ENCODE measurements at regions not wholly inside any gene's neighbourhood (a gene's known extent, or its start where the extent isn't known, plus 50 kb on each side); places are given as distances from the start of the nearest gene placed in this dataset.

DNA sequence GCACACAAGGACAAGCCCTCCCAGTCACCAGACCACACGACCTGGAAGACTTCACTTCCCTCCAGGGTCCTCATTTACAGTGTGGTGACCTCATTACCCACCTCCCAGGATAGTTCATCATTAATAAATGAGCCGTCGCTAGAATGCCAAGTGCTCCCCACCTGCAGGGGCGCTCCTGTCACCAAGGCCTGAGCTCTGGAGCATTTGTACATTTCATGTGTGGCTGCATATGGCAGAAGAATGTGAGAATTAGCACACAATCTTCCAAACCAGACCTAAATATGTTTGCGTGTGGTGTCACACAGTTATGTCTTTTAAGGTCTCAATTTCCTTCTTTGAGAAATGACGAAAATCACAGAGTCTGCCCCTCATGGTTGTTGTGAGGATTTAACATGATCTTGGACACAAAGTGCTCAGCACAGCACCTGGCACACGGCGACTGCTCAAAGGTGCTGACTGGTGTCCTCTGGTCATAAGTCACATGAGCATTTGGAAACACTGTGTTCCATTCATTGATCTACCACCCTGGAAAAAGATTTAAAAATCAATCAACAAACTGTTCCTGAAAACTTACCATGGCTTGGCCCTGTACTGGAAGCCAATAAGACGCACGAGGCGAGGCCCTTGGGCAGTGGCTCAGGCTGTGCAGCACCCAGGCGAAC lies 150.6 kb upstream of the SPACA7 start:
- no peak for DNase-seq

- no peak for DNase-seq
Observed at GRCh38 chr13:112226320-112227002, 149.7 kb upstream of the SPACA7 start.

DNA sequence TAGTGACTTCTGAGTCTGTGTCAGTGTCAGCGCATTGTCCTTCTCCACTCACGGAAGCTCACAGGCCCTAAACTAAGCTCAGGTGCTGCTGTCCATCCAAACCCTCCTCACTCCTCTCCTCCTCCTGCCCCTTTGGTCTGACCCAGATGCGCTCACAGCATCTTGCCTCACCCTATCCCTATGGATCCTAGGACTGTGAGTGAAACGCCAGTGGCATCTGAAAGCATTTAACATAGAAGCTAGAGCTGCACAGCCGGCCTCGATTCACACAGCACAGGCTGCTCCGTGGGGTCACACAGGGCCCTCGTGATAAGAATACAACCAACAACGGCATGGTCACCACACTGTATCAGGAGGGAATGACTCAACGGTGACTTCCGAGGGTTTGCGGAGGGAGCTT lies 149.1 kb upstream of the SPACA7 start:
- no peak for DNase-seq

GRCh38 chr13:112229445-112229844 lies 146.7 kb upstream of the SPACA7 start:
- DNase-seq: no peak

GRCh38 chr13:112229992-112230872 lies 145.9 kb upstream of the SPACA7 start:
- DNase-seq: no peak

GRCh38 chr13:112231451-112232083 lies 144.6 kb upstream of the SPACA7 start:
- no peak for DNase-seq

- DNase-seq: no peak
Observed at GRCh38 chr13:112233256-112233655, 142.9 kb upstream of the SPACA7 start.

- no peak for DNase-seq
Observed at GRCh38 chr13:112233716-112234115, 142.4 kb upstream of the SPACA7 start.

GRCh38 chr13:112234131-112234875 lies 141.9 kb upstream of the SPACA7 start:
- DNase-seq: no peak

DNA sequence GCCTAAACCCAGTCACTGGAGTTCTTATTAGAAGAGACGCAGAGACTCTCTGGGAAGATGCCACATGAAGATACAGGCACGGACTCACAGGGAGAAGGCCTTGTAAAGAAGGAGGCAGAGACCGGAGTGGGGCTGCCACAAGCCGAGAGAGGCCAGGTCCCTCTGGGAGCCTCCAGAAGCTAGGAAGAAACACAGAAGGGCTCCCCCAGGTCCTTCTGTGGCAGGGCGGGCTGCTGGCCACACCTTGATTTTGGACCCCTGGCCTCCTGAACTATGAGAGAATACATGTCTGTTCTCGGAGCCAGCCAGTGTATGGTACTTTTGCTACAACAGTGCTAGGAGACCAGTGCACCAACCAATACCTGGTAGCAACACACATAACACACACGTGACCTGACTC lies 140.1 kb upstream of the SPACA7 start:
- no peak for DNase-seq

DNA sequence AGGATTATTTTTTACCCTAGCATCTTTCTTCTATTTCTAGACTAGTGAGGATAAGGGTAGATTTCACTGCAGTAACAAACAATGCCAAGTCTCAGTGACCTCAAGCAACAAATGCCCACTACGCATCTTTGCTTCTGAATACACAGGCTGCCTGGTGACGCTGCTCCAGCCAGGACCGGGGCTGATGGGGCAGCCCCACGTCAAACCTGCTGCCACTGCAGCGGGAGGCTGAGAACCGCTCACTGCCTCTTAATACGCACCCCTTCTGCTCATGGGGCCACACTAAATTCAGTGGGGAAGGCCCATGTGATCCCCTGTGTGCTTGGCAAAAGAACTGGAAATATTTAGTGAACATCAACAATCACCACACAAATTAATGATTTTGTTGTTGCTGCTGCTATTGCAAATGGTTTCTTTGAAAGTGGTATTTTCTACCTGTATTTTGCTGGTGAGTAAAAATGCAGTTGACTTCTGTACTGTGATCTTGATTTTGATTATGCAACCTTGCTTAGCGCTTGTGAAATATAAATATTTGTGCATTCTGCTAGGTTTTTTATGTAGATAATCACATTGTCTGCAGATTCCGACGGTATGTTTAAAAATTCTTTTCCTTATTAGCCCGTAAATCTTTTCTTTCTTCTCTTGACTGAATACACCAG lies 139.5 kb upstream of the SPACA7 start:
- DNase-seq: no peak

DNA sequence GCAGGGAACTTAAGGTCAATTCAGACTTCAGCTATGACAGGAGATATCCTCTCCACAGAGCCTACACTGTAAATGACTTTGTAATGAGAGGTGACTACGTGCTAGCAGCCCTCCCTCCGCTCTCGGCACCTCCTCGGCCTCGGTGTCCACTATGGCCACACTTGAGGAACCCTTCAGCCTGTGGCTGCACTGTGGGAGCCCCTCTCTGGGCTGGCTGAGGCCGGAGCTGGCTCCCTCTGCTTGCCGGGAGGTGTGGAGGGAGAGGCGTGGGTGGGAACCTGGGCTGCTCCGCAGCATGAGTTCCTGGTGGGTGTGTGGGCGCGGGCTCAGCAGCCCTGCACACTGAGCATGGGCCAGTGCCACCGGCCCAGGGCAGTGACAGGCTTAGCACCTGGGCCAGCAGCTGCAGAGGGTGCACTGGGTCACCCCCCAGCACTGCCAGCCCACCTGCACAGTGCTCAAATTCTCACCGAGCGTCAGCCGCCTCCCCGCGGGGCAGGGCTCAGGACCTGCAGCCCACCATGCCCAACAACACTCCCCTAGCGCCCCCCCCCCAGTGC lies 137.6 kb upstream of the SPACA7 start:
- DNase-seq: no peak

- DNase-seq: no peak
Observed at GRCh38 chr13:112240076-112240475, 136.1 kb upstream of the SPACA7 start.

DNA sequence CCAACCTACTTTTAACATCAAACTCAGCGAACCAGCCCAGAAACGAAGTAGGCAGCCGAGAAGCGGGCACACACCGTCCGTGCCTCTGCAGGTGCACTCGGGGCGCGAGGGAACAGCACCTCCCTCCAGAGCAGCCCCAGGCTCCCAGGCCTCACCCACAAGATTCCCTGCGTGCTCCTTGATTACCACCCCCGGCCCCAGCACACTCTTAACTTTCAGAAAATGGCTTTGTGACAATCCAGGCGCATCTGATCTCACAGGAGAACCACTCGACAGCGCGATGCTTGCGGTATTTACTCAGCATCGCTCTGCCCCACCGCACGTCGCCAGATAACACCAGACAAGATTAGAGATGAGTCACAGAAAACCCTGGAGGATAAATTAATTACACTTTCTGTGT lies 134.9 kb upstream of the SPACA7 start:
- DNase-seq: no peak

DNA sequence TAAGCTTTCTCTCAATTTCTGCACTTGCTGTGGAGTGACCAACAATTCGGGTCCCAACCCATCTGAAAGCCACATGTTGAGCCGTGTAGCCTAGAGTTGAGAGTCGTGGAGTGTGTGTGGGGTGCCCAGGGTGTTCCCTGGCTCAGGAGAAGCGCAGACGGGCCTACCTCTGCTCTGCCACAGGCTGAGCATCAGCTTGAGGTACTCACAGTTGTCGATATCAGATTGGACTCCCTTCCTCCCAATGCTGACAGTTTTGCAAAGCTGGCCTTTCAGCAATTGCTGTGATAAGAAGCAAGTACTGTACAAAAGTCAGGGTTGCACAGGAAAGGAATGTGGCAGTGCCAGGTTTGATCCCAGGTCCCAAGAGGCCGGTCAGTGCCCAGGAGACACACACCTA lies 133.4 kb upstream of the SPACA7 start:
- no peak for DNase-seq

DNA sequence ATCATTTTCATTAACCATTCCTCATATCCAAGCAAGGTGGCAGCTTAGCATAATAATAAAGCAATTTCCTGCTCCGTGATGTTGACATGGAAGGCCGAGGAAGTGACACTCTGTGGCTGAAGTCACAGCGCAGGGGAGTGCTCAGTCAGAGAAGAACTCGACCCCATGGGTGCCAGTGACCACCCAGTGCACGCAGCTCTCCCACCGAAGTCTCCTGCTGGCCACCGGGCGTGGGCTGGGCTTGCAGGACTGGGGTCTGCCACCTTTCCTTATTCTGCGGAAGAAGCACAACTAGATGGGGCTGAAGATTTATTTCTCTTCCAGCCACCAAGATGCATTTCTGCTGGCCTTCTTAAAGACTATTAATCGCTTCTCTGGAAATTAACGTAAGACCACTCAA lies 132.1 kb upstream of the SPACA7 start:
- DNase-seq: no peak

DNA sequence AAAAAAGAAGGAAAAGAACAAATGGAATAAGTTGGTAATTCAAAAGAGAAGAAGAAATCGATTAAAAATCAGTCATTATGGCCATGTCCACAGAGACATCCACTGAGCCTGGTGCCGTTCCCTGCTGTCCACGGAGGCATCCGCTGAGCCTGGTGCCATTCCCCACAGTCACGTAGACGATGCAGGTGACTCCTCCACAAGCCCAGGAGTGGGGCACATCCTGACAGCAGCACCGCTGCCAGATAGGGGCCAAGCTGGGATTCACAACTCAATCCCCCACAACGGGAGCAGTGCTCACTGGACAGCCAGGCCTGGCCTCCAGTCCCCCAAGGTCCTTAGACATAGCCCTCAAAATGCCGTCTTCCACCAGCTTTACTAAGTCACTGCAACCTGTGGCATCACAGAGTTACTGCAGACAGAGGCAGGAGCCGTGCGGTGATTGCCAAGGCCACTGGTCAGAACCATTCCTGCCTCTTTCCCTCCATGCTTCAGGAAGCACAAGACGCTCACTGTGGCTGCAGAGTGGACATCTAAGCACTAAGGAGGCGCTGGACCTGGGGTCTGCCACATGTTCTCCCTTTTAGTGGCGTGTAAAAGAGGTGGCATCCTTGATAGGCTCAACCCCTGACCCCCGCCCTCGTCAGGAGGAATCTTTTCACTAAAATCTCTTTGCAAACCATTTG lies 131.5 kb upstream of the SPACA7 start:
- DNase-seq: no peak

- no peak for DNase-seq
Observed at GRCh38 chr13:112245179-112245724, 130.9 kb upstream of the SPACA7 start.

- DNase-seq: no peak
Observed at GRCh38 chr13:112245989-112246388, 130.2 kb upstream of the SPACA7 start.

- no peak for DNase-seq
Observed at GRCh38 chr13:112246731-112247470, 129.3 kb upstream of the SPACA7 start.
